HL-60 (cell line): ENCODE measurements at regions not wholly inside any gene's neighbourhood (a gene's known extent, or its start where the extent isn't known, plus 50 kb on each side); places are given as distances from the start of the nearest gene placed in this dataset.

ENCODE experiments used
- POLR2AphosphoS5 ChIP-seq: IDR thresholded peaks from 2 replicates; pipeline ENCODE4 v1.6.1; 2012; ENCODE audit warnings: low read depth
- SPI1 ChIP-seq: IDR thresholded peaks from 2 replicates; pipeline ENCODE4 v1.6.1; 2012; ENCODE audit warnings: low read depth, mild to moderate bottlenecking, borderline replicate concordance
- TF ChIP-seq, protein P1 (sequence below): IDR thresholded peaks from one replicate; pipeline ENCODE4 v1.5.1; 2011; ENCODE audit warnings: low read length, control low read depth, inconsistent platforms; ENCODE audit not compliant: insufficient read depth
- TF ChIP-seq, protein P2 (sequence below): IDR thresholded peaks from 2 replicates; pipeline ENCODE4 v1.6.1; 2012; ENCODE audit warnings: low read depth; ENCODE audit not compliant: insufficient replicate concordance

DNA sequence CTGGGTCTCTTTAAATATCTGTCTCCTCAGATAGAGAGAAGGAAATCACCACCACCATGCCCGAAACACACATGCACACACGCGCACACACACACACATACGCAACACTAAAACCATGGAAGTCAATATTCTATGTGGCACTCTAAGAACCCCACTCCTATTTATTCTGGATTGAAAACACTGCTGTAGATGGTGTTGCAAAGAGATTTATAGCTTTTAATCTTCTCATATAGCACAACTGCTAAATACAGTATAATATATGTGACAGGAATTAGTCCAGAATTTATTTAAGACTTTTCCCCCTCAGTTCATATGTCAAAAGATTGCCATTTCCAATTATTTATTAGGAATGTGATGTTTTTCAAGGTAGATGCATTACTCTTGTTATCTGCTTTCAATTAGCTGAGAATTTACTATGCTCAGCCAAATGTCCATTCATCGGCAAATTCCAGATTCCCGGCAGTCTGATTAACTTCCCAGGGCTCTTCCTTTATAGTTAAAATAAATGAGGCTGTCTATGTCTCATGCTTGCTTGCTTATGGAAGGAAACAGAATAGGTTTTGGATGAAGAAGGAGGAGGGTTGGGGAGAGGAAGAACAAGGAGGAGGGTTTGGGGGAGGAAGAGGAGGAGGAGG is 115.4 kb upstream of the NDP start:
- TF ChIP-seq, protein P1, sequence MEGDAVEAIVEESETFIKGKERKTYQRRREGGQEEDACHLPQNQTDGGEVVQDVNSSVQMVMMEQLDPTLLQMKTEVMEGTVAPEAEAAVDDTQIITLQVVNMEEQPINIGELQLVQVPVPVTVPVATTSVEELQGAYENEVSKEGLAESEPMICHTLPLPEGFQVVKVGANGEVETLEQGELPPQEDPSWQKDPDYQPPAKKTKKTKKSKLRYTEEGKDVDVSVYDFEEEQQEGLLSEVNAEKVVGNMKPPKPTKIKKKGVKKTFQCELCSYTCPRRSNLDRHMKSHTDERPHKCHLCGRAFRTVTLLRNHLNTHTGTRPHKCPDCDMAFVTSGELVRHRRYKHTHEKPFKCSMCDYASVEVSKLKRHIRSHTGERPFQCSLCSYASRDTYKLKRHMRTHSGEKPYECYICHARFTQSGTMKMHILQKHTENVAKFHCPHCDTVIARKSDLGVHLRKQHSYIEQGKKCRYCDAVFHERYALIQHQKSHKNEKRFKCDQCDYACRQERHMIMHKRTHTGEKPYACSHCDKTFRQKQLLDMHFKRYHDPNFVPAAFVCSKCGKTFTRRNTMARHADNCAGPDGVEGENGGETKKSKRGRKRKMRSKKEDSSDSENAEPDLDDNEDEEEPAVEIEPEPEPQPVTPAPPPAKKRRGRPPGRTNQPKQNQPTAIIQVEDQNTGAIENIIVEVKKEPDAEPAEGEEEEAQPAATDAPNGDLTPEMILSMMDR, result no peak
- no peak for TF ChIP-seq SPI1
- no peak for TF ChIP-seq POLR2AphosphoS5
- TF ChIP-seq, protein P2, sequence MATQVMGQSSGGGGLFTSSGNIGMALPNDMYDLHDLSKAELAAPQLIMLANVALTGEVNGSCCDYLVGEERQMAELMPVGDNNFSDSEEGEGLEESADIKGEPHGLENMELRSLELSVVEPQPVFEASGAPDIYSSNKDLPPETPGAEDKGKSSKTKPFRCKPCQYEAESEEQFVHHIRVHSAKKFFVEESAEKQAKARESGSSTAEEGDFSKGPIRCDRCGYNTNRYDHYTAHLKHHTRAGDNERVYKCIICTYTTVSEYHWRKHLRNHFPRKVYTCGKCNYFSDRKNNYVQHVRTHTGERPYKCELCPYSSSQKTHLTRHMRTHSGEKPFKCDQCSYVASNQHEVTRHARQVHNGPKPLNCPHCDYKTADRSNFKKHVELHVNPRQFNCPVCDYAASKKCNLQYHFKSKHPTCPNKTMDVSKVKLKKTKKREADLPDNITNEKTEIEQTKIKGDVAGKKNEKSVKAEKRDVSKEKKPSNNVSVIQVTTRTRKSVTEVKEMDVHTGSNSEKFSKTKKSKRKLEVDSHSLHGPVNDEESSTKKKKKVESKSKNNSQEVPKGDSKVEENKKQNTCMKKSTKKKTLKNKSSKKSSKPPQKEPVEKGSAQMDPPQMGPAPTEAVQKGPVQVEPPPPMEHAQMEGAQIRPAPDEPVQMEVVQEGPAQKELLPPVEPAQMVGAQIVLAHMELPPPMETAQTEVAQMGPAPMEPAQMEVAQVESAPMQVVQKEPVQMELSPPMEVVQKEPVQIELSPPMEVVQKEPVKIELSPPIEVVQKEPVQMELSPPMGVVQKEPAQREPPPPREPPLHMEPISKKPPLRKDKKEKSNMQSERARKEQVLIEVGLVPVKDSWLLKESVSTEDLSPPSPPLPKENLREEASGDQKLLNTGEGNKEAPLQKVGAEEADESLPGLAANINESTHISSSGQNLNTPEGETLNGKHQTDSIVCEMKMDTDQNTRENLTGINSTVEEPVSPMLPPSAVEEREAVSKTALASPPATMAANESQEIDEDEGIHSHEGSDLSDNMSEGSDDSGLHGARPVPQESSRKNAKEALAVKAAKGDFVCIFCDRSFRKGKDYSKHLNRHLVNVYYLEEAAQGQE, result no peak
